IMR-90 (cell line): ENCODE measurements at regions not wholly inside any gene's neighbourhood (a gene's known extent, or its start where the extent isn't known, plus 50 kb on each side); places are given as distances from the start of the nearest gene placed in this dataset.

ENCODE experiments used
- BHLHE40 ChIP-seq: fragments of 150-350 bp; IDR thresholded peaks from 2 replicates; pipeline ENCODE4 v1.6.1; 2016; ENCODE audit warnings: mild to moderate bottlenecking, low read depth, low read length
- FOS ChIP-seq: fragments of 150-350 bp; IDR thresholded peaks from 2 replicates; pipeline ENCODE4 v1.6.1; 2016; ENCODE audit warnings: low read depth, low read length
- MXI1 ChIP-seq: IDR thresholded peaks from 2 replicates; pipeline ENCODE4 v1.6.1; 2012; ENCODE audit warnings: low read depth, mild to moderate bottlenecking, low read length, moderate library complexity, borderline replicate concordance
- POLR2A ChIP-seq: IDR thresholded peaks from 2 replicates; pipeline ENCODE4 v1.6.1; 2012; ENCODE audit warnings: mild to moderate bottlenecking, low read depth, low read length
- RFX5 ChIP-seq: IDR thresholded peaks from 2 replicates; pipeline ENCODE4 v1.8.0; 2012; ENCODE audit warnings: low read depth, mild to moderate bottlenecking, low read length, moderate library complexity
- SMC3 ChIP-seq: fragments of 150-350 bp; IDR thresholded peaks from 2 replicates; pipeline ENCODE4 v1.6.1; 2016; ENCODE audit warnings: low read depth, mild to moderate bottlenecking, antibody characterized with exemption, low read length, moderate library complexity
- TF ChIP-seq, protein P1 (sequence below): conservative IDR thresholded peaks from 2 replicates; pipeline ENCODE4 v1.5.1; 2012; ENCODE audit warnings: mild to moderate bottlenecking, low read depth, low read length, improper control_type of control experiment
- TF ChIP-seq, protein P2 (sequence below): fragments of 150-350 bp; IDR thresholded peaks from 2 replicates; pipeline ENCODE4 v1.6.1; 2017; ENCODE audit warnings: mild to moderate bottlenecking, antibody characterized with exemption, low read length, low read depth

DNA sequence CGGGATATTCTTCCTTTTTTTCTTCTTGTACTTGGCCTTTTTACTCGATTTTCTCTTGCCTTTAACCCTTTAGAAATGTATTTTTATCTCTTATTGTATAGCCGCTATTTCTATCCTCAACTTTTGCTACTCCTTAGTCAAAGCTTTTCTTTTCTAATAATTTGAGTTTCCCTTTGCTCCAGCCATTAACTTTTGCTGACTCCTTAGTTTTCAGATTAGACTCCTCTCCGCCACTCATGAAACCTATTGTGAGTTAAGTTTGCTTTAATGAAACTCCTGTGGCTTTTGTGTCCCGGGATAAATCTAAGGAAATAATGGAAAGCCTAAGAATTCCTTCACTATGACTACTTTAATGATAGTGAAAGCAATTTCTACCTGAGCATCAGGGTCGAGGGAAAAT lies 590.3 kb upstream of the CITED2 start:
- no peak for TF ChIP-seq BHLHE40
- TF ChIP-seq, protein P1, sequence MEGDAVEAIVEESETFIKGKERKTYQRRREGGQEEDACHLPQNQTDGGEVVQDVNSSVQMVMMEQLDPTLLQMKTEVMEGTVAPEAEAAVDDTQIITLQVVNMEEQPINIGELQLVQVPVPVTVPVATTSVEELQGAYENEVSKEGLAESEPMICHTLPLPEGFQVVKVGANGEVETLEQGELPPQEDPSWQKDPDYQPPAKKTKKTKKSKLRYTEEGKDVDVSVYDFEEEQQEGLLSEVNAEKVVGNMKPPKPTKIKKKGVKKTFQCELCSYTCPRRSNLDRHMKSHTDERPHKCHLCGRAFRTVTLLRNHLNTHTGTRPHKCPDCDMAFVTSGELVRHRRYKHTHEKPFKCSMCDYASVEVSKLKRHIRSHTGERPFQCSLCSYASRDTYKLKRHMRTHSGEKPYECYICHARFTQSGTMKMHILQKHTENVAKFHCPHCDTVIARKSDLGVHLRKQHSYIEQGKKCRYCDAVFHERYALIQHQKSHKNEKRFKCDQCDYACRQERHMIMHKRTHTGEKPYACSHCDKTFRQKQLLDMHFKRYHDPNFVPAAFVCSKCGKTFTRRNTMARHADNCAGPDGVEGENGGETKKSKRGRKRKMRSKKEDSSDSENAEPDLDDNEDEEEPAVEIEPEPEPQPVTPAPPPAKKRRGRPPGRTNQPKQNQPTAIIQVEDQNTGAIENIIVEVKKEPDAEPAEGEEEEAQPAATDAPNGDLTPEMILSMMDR, result no peak
- TF ChIP-seq RFX5, result no peak
- TF ChIP-seq, protein P2, sequence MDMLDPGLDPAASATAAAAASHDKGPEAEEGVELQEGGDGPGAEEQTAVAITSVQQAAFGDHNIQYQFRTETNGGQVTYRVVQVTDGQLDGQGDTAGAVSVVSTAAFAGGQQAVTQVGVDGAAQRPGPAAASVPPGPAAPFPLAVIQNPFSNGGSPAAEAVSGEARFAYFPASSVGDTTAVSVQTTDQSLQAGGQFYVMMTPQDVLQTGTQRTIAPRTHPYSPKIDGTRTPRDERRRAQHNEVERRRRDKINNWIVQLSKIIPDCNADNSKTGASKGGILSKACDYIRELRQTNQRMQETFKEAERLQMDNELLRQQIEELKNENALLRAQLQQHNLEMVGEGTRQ, result no peak
- no peak for TF ChIP-seq POLR2A
- no peak for TF ChIP-seq SMC3
- TF ChIP-seq MXI1, result no peak
- no peak for TF ChIP-seq FOS
